ENCODE measurements at regions not wholly inside any gene's neighbourhood (a gene's known extent, or its start where the extent isn't known, plus 50 kb on each side); places are given as distances from the start of the nearest gene placed in this dataset.
"Not testable (repeated sequence)": the region's sequence is repeated elsewhere in the genome, so short reads cannot be mapped to it uniquely, and the experiment has no call there.

DNA sequence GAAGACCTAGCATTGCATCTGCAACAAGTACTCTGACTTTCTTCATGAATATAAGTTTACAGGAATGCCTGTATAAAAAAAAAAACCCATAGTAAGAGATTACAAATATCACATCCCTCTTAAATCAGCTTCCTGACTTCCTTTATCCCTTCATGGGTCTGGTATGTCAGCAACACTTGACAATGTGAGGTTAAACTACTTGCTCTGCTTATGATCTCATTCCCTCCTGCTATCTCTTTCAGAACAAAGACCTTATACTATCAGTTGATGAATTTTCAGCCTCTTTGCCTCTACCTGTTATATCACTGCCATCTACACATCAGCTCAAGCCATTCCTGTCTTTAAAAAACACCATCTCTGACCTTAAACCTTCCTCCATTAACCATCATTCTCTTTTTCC lies 130.9 kb upstream of the SAMSN1 start:
- no peak for DNase-seq

DNA sequence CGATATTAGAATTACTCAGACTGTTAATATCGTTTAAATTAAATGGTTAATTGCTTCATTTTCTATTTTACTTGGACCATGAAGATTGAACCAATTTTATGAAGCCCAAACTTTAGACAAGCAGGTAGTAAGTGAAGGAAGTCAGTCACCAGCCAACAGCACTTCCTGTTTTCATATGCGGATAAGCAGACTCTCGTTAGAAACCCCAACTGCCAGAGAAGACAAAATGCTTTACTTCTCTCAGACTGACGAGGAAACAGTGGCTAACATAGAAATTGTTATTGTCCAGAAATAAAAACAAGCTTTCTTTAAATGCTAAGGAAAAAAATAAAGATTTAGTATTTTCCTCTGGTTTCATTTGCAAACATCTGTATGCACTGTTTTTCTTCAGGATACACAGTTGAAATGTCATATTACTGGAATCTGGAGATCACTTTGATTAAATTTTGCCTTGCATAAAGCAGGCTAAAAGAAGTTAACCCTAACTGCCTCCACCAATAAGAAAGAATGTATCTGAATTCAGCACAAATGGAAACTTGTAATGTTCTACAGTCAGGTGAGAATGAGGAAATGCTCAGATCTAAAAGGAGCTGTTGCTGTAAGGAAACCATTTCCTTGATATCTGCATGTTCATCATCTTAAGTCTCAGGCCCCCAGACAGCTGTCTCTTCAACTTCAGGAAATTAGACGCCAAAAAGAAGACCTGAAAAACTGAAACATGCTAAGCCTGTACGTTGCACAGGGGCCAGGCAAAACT lies 129.8 kb upstream of the SAMSN1 start:
- DNase-seq, result no peak

DNA sequence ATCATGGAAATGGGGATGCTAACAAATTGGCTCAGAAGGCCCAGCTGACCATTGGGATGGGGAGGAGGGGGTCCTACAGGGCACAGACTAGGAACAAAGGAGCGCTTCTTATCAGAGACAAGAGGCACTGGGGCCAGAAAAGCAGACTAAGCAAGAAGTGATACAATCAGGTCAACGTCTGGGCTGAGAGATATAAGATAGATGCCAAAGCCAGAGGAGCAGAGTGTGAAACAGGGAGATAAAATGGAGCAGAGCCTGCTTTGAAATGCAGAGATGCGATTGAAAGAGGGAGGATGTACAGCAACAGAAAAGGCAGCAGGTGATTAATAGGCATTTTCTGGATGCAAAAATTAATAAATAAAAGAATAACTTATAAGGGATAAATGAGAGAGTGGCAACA lies 127.5 kb upstream of the SAMSN1 start:
- no peak for DNase-seq

DNA sequence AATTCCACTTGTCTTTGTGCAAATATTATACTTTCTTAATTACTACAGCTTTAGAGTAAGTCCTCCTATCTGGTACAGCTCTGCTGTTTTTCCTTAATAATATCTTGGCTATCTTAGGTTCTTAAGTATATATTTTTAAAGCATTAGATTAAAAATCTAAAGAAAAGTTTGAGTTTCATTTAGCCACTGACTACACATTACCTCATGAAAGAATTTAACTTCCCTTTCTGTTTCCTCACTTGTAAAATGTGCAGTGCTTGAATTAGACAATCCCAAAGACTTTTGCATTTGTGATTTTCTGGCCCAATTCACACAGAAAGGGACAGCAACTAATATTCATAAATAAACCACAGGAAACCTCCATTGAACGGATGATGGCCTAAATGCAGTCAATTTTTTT lies 126.4 kb upstream of the SAMSN1 start:
- no peak for DNase-seq

DNA sequence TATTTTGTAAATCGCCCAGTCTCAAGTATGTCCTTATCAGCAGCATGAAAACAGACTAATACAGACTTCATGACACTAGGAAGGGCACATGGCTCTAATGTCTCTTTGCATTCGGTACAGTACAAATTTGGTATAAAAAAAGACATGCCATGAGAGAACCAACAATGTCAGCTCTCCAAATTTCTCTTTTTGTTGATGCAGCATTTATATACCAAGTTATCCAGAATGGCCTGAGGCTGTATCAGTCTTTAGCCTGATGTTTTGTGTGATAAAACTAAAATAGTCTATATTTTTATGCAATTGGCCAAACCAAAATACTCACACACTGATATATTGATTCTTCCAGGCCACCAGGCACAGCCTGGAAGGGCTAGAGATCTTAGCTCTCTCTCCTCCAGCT lies 124.3 kb upstream of the SAMSN1 start:
- no peak for DNase-seq

DNA sequence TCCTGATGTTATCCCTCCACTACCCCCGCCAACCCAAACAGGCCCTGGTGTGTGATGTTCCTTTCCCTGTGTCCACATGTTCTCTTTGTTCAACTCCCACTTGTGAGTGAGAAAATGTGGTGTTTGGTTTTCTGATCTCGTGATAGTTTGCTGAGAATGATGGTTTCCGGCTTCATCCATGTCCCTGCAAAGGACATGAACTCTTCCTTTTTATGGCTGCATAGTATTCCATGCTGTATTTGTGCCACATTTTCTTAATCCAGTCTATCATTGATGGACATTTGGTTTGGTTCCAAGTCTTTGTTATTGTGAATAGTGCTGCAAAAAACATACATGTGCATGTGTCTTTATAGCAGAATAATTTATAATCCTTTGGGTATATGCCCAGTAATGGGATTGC lies 123.0 kb upstream of the SAMSN1 start:
- DNase-seq, result not testable (repeated sequence)

DNA sequence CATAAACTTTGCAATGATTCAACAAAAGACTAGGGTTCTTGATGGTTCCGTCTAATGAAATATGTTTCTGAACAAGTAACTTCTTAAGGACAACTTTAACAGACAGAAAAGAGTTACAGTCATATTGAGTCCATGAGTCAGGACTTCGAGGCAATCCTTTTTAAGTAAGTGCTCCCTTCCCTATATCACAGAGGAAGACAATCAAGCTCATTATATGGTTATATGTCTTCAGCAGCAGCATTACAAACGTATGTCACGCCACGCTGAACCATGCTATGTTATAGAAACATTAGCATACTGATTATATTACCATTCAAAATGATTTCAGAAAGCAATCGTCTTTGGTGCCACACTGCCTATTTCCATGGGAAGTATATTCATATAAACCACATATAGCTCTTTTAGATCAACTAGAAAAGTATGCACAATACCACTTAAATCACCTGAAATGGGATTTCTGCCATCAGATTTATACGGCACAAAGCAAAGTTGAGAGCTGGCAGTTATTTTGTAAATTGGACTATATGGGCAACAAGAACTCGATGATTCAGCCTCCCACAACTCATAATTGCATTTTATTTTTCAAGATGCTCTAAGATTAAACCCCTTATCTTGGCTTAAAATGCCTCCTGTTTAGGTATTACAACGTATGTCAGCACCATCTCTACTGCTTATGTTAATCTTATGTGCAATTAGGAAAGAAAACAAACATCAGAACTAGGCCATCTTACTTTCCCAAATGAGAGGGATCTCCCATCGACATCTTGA lies 111.3 kb upstream of the SAMSN1 start:
- DNase-seq, result no peak

DNA sequence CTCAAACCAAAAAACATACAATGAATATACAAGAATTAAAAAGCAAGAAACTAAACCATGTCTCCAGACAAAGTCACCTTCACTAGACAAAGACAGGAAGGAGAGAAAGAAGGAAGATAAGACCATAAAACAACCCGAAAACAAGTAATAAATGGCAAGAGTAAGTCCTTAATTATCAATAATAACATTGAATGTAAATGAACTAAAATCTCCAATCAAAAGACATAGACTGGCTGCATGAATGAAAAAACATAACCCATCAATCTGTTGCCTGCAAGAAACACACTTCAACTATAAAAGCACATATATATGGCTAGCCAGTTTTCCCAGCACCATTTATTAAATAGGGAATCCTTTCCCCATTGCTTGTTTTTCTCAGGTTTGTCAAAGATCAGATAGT lies 100.8 kb upstream of the SAMSN1 start:
- DNase-seq, result no peak

DNA sequence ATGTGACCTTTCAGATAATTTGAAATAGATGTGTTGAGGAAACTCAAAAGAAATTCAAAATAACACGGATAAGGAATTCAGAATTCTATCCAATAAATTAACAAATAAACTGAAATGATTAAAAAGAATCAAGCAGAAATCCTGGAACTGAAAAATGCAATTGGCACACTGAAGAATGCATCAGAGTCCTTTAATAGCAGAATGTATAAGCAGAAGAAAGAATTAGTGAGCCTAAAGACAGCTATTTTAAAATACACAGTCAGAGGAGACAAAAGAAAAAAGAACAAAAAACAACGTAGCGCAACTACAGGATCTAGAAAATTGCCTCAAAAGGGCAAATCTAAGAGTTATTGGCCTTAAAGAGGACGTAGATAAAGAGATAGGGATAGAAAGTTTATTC lies 99.6 kb upstream of the SAMSN1 start:
- no peak for DNase-seq

DNA sequence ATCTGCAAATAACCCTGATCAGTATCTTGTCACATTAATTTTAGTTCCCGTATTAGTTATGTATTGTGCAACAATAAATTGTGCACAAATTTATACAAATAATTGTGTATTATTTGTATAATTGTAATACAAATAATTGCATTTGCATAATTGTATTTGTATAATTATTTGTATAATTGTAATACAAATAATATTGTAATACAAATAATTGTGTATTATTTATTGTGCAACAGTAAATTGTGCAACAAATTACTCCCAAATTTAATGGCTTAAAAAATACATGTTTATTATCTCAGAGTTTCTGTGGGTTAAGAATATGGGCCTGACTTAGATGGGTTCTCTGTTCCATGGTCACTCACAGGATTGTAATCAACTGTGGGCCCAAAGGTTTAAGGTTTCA lies 86.2 kb upstream of the SAMSN1 start:
- DNase-seq, result no peak

DNA sequence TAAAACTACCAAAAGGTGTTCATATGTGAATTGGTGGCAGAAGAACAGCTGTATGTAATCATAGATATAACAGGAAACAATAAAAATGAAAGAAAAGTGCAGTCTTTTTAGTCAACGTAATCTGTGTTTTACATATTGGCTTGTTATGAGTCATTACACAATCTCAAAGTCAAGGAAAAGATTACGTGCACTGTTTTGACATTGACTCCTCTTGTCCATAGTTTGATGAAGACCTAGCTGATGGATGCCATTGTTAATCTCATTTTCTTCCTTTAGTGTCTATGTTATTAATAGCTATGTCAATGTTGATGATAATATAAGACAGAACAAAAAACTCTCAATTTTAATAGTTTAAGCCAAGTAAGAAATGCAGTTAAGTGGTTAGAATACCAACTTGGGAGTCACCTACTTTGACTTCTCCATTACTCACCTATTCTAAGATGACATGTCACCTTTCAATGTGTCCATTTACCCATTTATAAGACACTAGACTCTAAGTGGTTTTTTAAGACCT lies 84.5 kb upstream of the SAMSN1 start:
- no peak for DNase-seq

DNA sequence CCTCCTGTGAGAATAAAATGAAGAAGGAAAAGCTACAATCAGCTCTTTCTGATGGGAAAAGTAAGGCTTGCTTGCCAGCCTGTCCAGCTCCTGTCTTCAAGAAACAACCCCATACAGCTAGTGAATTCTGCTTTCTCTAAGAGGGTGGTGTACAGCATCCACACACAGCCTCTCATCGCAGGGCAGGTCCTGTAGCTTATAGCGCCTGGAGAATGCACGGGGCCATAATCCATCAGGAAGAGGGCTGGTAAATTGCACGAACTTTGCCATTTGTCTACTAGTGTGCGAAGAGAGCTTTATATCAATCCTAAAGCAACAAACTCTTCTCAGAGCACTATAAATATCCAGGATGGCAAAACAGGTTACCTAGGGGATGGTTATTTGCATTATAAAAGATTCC lies 83.3 kb upstream of the SAMSN1 start:
- DNase-seq, result no peak

DNA sequence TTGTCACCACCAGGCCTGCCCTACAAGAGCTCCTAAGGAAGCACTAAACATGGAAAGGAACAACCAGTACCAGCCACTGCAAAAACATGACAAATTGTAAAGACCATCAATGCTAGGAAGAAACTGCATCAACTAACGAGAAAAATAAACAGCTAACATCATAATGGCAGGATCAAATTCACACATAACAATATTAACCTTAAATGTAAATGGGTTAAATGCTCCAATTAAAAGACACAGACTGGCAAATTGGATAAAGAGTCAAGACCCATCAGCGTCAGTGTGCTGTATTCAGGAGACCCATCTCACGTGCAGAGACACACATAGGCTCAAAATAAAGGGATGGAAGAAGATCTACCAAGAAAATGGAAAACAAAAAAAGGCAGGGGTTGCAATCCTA lies 77.0 kb upstream of the SAMSN1 start:
- DNase-seq, result not testable (repeated sequence)

DNA sequence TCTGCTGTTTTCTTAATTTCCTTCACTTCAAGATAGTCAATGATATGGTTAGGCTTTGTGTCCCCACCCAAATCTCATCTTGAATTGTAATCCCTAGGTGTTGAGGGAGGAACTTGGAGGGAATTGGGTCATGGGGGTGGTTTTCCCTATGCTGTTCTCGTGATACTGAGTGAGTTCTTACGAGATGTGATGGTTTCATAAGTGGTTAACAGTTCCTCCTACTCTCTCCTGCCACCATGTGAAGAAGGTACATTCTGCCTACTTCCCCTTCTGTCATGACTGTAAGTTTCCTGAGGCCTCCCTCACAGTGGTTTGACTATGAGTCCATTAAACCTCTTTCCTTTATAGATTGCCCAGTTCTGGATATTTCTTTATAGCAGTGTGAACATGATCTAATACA lies 74.0 kb upstream of the SAMSN1 start:
- no peak for DNase-seq

DNA sequence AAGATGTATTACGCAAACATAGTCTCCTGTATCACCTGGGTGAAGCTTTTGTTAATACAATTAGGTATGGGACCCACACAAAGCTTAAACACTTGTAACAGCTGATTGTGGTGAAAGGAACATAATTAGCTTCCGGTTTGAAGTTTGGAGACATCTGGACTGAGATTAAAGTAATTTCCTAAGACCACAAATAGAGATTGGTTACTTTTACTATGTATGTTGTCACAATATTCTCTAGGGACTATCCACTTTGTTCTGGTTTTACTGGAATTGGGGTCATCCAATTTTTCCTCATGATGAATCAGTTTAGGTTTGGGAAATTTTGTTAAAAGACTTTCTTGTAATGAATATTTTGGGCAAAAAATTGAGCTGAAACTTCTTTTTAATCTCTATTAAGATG lies 71.8 kb upstream of the SAMSN1 start:
- DNase-seq, result no peak

DNA sequence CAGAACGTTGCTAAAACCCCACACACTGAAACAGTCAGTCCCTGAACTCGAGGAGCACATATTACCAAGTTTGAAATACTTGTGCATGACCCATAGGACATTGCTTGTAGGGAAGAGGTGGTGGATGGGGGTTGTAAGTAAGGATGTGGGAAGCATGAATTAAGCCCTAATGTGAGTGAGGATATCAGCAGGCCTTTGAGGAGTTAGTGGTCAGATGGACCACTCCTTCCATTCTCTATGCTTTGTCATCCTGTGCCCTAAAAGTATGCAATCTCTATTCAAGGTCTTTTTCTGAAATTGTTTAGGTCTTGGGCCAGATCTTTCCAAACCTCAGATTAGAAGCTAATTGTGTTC lies 70.9 kb upstream of the SAMSN1 start:
- DNase-seq, result no peak

DNA sequence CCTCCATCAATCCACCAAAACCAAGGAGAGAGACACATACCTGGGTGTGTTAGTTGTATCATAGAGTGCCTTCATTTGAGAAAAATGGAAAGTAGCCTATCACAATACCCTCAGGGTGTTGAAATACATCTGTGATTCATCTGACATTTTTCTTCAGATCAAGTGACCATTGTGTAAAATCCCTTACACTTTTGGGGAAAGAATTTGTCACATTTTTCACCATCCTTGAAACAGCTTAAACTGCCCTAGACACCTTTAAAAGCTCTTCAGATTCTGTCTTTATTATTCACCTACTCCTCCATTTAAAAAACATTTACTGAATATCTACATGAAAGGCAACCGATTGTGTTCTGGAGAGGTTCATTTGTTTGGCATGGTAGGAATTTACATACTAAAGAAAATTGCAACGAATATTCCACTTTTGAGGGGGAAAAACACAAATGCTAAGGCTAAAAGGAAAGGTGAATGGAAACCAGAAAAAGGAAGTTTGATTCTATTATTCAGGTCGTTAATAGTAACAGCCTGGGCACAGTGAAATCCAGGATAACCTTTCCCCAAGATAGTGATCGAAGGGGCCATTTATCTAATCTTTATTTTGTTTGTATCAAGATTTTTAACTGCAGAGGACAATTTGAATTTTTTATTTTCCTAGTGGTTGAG lies 70.4 kb upstream of the SAMSN1 start:
- no peak for DNase-seq

DNA sequence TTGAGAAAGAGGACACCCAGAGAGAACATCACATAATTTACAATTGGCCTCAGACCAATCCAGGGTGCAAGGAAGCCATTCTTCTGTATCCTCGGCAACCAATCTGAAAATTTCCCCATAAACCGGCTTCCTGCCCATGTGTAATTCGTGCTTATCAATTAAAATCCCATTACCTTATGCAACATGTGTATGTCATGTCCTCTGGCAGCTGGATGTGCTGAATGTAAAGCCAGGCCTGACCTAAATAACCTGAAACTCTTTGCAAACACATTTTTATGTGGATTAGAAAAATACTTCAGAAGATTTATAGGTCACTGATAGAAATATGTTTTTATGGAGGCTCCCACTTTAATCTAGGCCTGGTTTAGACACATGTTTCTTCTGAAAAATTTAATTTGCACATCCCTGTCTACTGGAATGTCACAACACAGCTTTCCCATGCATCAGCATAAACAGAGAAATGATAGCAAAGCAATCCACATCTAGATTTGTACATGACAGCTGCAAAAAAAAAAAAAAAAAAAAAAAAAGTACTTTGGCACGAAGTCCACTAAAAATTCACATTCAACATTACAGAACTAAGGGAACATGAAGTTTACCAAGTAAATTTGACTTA lies 69.4 kb upstream of the SAMSN1 start:
- no peak for DNase-seq

DNA sequence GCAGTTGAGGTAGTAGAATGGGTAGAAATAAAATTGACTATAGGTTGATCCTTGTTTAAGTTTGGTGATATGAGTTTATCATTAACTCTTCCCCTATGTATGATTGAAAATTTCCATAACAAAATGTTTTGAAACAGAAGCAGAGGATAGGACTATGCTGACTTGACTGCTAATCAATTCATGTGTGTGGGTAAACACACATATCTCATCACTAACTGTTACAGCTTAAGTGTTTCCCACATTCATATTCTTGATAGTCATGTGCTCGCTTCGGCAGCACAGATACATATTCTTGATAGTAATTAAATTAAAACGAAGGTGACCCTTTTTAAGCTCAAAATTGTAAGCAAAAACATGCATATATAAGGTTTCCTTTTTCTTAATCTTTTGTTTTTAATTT lies 68.2 kb upstream of the SAMSN1 start:
- DNase-seq, result no peak

DNA sequence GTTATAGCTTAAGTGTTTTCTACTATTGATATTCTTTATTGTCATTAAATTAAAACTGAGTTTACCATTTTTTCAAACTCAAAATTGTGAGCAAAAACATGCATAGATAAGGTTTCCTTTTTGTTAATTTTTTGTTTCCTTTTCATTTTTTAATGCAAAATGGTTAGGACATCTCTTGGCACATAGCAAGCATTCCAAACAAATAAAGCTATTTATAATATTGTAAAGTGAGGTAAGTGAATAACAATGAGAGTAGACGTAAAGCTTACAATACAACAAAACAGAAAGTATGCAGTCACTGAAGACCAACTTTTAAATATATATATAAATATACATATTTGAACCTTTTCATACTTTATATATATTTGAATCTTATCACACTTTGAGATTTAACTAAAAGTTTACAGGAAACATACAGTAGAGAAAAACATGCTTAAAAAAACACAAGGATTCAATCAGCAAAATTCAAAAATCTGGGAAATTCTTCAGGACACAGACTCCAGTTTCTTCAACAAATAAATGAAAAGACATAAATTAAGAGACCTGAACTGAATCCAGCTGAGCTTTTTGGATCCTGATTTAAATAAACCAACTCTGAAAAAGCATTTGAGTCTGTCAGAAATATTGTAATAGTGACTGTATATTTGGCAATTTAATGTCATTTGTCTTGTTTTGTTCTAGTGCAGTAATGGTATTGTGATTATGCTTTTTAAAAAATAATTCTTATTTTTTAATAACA lies 67.5 kb upstream of the SAMSN1 start:
- no peak for DNase-seq

DNA sequence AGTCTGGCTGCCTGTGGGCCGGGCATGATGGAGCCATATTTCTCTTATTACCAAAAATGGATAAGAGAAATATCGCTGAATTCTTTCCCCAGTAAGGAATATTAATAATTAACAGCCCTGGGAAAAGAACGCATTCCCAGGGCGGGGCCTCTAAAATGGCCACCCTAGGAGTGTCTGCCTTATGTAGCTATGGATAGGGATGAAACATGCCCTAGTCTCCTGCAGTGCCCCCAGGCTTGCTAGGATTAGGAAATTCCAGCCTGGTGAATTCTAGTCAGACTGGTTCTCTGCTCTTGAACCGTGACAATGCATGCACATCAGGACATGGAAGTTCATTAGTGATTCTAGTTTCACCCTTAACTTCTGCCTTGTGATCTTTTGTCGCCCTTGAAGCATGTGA lies 64.0 kb upstream of the SAMSN1 start:
- DNase-seq, result not testable (repeated sequence)

DNA sequence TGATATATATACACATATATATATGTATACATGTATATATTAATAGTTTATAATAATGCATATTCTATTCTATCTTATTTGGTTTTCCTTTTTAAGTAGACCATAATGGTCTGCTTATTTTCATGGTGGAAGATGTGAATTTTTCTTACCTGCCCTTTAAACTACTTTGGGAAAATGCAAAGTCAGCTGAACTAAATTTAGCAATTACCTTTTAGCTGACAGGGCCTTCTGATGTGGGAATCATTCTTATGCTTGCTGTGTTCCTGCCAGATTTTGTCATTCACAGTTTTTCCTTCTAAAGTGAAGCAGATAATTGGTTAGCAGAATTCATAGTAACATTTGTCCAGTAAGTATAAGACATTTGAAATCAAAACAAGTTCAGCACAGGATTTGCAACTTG lies 63.2 kb upstream of the SAMSN1 start:
- DNase-seq, result no peak

DNA sequence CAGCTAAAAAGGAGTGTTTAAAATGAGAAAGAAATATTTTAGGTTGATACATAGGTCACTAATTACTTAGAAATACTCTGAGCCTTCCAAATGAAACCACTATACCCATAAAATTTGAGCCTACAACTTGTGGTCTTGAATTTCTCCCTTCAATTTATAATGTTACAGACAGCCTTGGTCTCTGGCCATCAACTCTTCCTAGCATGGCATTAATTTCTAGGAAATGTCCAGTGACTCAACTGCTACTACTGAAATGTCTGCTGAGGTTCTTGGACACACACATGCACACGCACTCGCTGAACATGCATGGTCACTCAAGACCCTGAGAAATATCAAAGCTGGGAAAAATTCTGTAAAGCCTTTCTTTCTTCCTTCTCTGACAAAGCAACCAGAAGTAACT lies 61.1 kb upstream of the SAMSN1 start:
- DNase-seq, result no peak

Data from NCI-H1436 (cell line).